Right lobe of liver (tissue), 6 donors: ENCODE measurements at regions not wholly inside any gene's neighbourhood (a gene's known extent, or its start where the extent isn't known, plus 50 kb on each side); places are given as distances from the start of the nearest gene placed in this dataset.
"Not testable (repeated sequence)": the region's sequence is repeated elsewhere in the genome, so short reads cannot be mapped to it uniquely, and the experiment has no call there.

Experiments
- ATAC-seq, 4 donors: fragments of 200-7000 bp; cut with Tn5 transposase; one replicate each; pipeline ENCODE4 v1.9.1; 2020; ENCODE audit warnings: mild to moderate bottlenecking in 4 of 4, moderate library complexity in 4 of 4
- DNase-seq, 3 donors: peaks; one replicate each; pipeline ENCODE4 v3.0.0-alpha.2; 2020
- H3K27ac ChIP-seq, 3 donors: fragments of 200-600 bp; one replicate each; pipeline ENCODE4 v1.8.0; 2022
- H3K27me3 ChIP-seq, 2 donors: fragments of 200-600 bp; one replicate each; pipeline ENCODE4 v1.8.0; 2022
- H3K36me3 ChIP-seq, 4 donors: fragments of 200-600 bp; sonication (generic) in 1 of 4; one replicate each; pipeline versions ENCODE4 v1.5.1 to v1.8.0; 2017 to 2022; ENCODE audit warnings: control low read depth in 1 of 4
- H3K4me1 ChIP-seq, 4 donors: fragments of 200-600 bp; sonication (generic) in 1 of 4; one replicate each; pipeline versions ENCODE4 v1.5.1 to v1.8.0; 2017 to 2022; ENCODE audit warnings: control low read depth in 1 of 4
- H3K4me3 ChIP-seq, 3 donors: fragments of 200-600 bp; one replicate each; pipeline ENCODE4 v1.8.0; 2022
- H3K9me3 ChIP-seq, 4 donors: fragments of 200-600 bp; sonication (generic) in 1 of 4; one replicate each; pipeline versions ENCODE4 v1.5.1 to v1.8.0; 2017 to 2022; ENCODE audit warnings: control low read depth in 1 of 4
- POLR2A ChIP-seq: fragments of 450-650 bp; IDR thresholded peaks from one replicate; pipeline ENCODE4 v1.6.1; 2017; ENCODE audit warnings: antibody characterized with exemption, mild to moderate bottlenecking
- WGBS: methylation state at CpG from one replicate; pipeline ENCODE4 v1.1.6; 2018; ENCODE audit warnings: low coverage, low lambda C conversion rate; ENCODE audit not compliant: insufficient coverage; ENCODE audit errors: missing lambda C conversion rate; 5-methylcytosine and 5-hydroxymethylcytosine counted together
- intact Hi-C, 2 donors: fragments of 100-400 bp; cut with DNase I; formaldehyde crosslinking; loops; one replicate each; pipeline versions ENCODE4 v1.11.2 to v1.14.1; 2022
- TF ChIP-seq, protein P1 (sequence below), 4 donors: fragments of 200-600 bp in 3 of 4; fragments of 450-650 bp in 1 of 4; IDR thresholded peaks; one replicate each; pipeline versions ENCODE4 v1.5.1 to v1.8.0; 2016 to 2022; ENCODE audit warnings: antibody characterized with exemption in 4 of 4, mild to moderate bottlenecking in 2 of 4
- donor health status: DM: no; HTN: yes; CAD: no.
- donor health status: DM: no; HTN: no; CAD: no.
- donor health status: DM: no; HTN: no; CAD: no.
- donor health status: DM: no; HTN: yes; CAD: no.
- donor health status: DM: no; HTN: yes; CAD: no.

- no peaks in the 10 kb centered on the region for H3K4me1 ChIP-seq
- no peak overlapping the region for H3K27ac ChIP-seq
- no peak for TF ChIP-seq POLR2A
- TF ChIP-seq, protein P1, sequence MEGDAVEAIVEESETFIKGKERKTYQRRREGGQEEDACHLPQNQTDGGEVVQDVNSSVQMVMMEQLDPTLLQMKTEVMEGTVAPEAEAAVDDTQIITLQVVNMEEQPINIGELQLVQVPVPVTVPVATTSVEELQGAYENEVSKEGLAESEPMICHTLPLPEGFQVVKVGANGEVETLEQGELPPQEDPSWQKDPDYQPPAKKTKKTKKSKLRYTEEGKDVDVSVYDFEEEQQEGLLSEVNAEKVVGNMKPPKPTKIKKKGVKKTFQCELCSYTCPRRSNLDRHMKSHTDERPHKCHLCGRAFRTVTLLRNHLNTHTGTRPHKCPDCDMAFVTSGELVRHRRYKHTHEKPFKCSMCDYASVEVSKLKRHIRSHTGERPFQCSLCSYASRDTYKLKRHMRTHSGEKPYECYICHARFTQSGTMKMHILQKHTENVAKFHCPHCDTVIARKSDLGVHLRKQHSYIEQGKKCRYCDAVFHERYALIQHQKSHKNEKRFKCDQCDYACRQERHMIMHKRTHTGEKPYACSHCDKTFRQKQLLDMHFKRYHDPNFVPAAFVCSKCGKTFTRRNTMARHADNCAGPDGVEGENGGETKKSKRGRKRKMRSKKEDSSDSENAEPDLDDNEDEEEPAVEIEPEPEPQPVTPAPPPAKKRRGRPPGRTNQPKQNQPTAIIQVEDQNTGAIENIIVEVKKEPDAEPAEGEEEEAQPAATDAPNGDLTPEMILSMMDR (IDR thresholded peaks at IDR 0.05), result no peak
- no peak overlapping the region for H3K4me3 ChIP-seq
- ATAC-seq (no peak), DNase-seq (no peak)
- H3K9me3 ChIP-seq, result no peaks in the 10 kb centered on the region
- no peaks in the 10 kb centered on the region for H3K27me3 ChIP-seq
- no peaks in the 10 kb centered on the region for H3K36me3 ChIP-seq
- intact Hi-C loops, result no loop called here
Measured at GRCh38 chr2:149858216-149858615, 270.6 kb upstream of the MMADHC start.

- intact Hi-C loops, result no loop called here
- Histone ChIP-seq H3K4me1 (no peaks in the 10 kb centered on the region), H3K9me3 (no peaks in the 10 kb centered on the region), H3K27ac (no peak overlapping the region), H3K4me3 (no peak overlapping the region), H3K36me3 (no peaks in the 10 kb centered on the region), H3K27me3 (no peaks in the 10 kb centered on the region)
- WGBS, result no CpG with 5 or more reads among the region's 1 CpG
- TF ChIP-seq, protein P1 (IDR thresholded peaks at IDR 0.05), result no peak
- TF ChIP-seq POLR2A, result no peak
- DNase-seq (no peak), ATAC-seq (no peak)
Measured at GRCh38 chr2:149857344-149857743, 269.8 kb upstream of the MMADHC start.

DNA sequence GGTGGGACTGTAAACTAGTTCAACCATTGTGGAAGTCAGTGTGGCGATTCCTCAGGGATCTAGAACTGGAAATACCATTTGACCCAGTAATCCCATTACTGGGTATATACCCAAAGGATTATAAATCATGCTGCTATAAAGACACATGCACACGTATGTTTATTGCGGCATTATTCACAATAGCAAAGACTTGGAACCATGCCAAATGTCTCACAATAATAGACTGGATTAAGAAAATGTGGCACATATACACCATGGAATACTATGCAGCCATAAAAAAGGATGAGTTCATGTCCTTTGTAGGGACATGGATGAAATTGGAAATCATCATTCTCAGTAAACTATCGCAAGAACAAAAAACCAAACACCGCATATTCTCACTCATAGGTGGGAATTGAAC is 268.3 kb upstream of the MMADHC start:
- intact Hi-C loops, ATAC-seq, H3K4me3 ChIP-seq, H3K4me1 ChIP-seq, H3K36me3 ChIP-seq, DNase-seq, H3K27me3 ChIP-seq, H3K27ac ChIP-seq, H3K9me3 ChIP-seq: not testable (repeated sequence)
- 100% methylated on average over 2 of the region's 5 CpGs for WGBS

DNA sequence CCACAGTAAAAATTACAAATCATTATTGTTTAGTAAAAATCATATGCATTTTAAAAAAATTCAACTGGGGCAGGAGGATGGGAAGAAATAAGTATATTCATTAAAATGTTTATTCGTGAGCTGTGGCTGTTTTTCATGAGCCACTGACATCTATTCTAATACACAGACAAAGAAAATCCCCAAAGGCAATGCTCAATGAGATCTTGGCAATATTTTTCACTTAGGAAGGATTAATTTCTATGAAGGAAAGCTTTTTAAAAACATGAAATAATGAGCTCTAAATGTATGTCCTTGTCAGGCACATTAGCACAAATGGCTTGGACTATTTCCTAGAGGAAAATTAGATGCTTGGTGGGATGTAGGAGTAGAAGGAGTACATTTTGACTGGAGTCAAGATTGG is 262.0 kb upstream of the MMADHC start:
- TF ChIP-seq, protein P1 (IDR thresholded peaks at IDR 0.05), result no peak
- TF ChIP-seq POLR2A, result no peak
- H3K27me3 ChIP-seq, result no peaks in the 10 kb centered on the region
- H3K4me3 ChIP-seq, result no peak overlapping the region
- DNase-seq (no peak), ATAC-seq (no peak)
- no peaks in the 10 kb centered on the region for H3K4me1 ChIP-seq
- no peaks in the 10 kb centered on the region for H3K9me3 ChIP-seq
- WGBS, result 80% methylated on average over 1 of the region's 1 CpG
- H3K27ac ChIP-seq, result no peak overlapping the region
- intact Hi-C loops, result no loop called here
- H3K36me3 ChIP-seq, result no peaks in the 10 kb centered on the region

GRCh38 chr2:149849136-149849535 is 261.6 kb upstream of the MMADHC start:
- Histone ChIP-seq H3K9me3 (no peaks in the 10 kb centered on the region), H3K4me1 (no peaks in the 10 kb centered on the region), H3K27me3 (no peaks in the 10 kb centered on the region), H3K27ac (no peak overlapping the region), H3K36me3 (no peaks in the 10 kb centered on the region), H3K4me3 (no peak overlapping the region)
- WGBS, result 72% methylated on average over 2 of the region's 2 CpGs
- no peak for DNase-seq
- TF ChIP-seq, protein P1 (IDR thresholded peaks at IDR 0.05), result no peak
- TF ChIP-seq POLR2A, result no peak
- intact Hi-C loops, result no loop called here
- no peak for ATAC-seq
